Erythroblast (primary cell): ENCODE measurements at regions not wholly inside any gene's neighbourhood (a gene's known extent, or its start where the extent isn't known, plus 50 kb on each side); places are given as distances from the start of the nearest gene placed in this dataset.

Experiments
- DNase-seq, 2 experiments: peaks; one replicate each; lab custom pipeline; 2025; lab: John Stamatoyannopoulos, UW
- GATA1 ChIP-seq: IDR thresholded peaks from 2 replicates; pipeline ENCODE4 v1.6.1; 2011; ENCODE audit warnings: low read depth, mild to moderate bottlenecking, control low read depth, low read length, moderate library complexity
- POLR2A ChIP-seq: IDR thresholded peaks from 2 replicates; pipeline ENCODE4 v1.6.1; 2011; ENCODE audit warnings: mild to moderate bottlenecking, low read length

DNA sequence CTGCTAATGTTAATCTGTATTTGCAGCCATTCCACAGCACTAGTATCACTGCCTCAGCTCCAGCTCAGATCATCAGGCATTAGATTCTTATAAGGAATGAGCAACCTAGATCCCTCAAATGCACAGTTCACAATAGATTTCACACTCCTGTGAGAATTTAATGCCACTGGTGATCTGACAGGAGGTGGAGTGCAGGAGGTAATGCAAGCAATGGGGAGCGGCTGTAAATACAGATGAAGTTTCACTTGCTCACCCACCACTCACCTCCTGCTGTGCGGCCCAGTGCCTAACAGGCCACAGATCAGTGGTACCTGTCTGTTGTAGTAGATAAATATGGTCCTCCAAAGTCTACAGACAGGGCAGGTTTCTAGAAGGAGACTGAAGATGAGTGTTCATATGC, 97.7 kb upstream of the TMEFF2 start:
- no peak for DNase-seq
- no peak for TF ChIP-seq POLR2A
- no peak for TF ChIP-seq GATA1

DNA sequence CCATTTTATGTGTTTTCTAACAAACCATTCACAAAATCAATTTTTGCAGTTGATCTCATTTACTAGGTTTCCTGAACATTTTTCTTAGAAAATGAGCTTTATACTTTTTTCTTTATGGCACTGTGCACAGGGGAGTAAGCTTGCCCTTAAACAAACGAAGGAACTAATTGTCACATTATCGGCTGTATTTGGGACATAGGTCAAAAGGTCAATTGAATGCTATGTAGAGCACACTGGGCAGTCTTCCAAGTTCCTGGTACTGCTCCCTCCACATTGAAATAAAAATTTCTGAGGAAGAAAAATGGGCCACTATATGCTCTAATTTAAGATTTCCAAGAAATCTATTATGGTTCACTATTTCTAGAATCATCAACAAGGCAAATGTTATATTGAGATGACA, 93.6 kb upstream of the TMEFF2 start:
- no peak for TF ChIP-seq POLR2A
- TF ChIP-seq GATA1: no peak
- DNase-seq: no peak

DNA sequence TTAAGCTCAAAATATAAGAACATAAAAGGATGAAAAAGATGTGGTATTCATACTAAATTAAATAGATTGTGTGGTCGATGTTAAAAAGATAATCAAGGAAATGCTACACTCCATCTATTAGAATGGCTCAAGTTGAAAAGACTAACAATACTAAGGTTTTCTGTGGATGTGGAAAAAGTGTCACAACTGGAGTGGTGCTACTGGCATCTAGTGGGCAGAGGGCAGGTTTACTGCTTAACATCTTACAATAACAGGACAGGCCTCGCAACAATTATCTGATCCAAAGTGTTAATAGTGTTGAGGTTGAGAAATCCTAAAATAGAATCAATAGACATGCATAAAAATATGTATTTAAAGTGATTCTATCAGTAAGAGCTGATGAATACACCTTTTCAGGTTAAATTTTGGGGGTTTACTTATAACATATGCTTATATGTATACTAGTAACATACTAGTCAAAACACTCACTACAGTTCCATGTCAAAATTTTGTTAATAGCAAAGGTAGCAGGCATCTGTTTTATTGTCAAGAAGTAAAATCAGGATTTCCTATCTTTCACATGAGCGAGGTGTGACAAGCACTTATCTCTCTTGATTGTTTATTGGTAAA, 91.5 kb upstream of the TMEFF2 start:
- peak; percentile 9 to 32 for DNase-seq

DNA sequence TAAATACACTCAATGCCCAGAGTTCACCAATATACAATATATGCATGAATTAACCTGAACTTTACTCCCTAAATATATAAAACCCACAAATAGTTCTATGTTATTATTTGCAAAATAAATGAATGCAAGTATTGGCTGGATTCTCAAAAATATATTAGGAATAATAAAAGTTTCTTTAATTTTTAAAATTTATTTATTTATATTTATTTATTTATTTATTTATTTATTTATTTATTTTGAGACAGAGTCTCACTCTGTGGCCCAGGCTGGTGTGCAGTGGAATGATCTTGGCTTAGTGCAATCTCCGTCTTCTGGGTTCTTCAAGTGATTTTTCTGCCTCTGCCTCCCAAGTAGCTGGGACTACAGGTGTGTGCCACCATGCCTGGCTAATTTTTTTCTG, 88.7 kb upstream of the TMEFF2 start:
- TF ChIP-seq GATA1: no peak
- DNase-seq: no peak

More for the DNA sequence above, 91.5 kb upstream of the TMEFF2 start:
- TF ChIP-seq POLR2A: no peak
- no peak for TF ChIP-seq GATA1

DNA sequence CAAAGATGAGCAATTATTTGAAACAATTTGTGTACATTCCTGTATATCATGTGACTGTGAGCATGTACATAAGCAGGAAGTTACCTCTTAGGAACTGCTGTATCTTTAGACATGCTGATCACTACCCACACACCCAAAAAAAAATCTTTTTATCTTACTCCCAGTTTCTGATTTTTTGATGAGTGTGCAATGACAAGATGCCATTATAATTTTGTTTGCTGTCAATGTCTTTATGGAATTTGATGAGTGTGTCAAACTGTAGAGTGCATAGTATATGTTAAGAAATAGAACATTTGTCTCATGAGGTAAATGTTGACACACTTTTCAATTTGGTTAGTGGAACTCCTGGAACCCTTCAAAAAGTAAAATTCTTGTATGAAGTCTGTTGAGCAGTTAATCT, 84.0 kb upstream of the TMEFF2 start:
- DNase-seq: no peak
- TF ChIP-seq POLR2A (no peak), GATA1 (no peak)

GRCh38 chr2:192277494-192278109, 82.9 kb upstream of the TMEFF2 start:
- TF ChIP-seq POLR2A: no peak
- no peak for TF ChIP-seq GATA1
- DNase-seq: no peak

DNA sequence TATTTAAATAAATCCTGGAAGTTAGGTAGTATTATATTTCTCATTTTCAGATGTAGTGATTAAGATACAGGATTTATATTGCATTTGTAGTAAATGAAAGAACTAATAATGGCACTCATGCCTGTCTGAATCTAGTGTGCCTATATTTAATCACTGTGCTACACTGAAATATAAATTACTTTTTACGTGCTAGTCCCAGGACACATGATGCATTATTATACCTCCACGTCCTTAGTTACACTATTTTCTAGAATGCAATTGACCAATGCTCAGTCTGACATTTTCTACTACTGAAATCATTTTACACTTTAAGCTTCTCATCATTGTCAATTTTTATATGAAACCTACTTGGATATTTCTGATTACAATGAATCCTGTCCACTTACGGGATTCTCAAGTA, 80.9 kb upstream of the TMEFF2 start:
- TF ChIP-seq POLR2A: no peak
- TF ChIP-seq GATA1: no peak
- DNase-seq: no peak

- DNase-seq: no peak
- TF ChIP-seq POLR2A: no peak
- TF ChIP-seq GATA1: no peak
Observed at GRCh38 chr2:192267484-192267883, 72.8 kb upstream of the TMEFF2 start.

GRCh38 chr2:192265751-192266150, 71.0 kb upstream of the TMEFF2 start:
- no peak for DNase-seq
- TF ChIP-seq POLR2A (no peak), GATA1 (no peak)

GRCh38 chr2:192254444-192254843, 59.7 kb upstream of the TMEFF2 start:
- no peak for TF ChIP-seq GATA1
- no peak for DNase-seq

GRCh38 chr2:192253692-192254091, 59.0 kb upstream of the TMEFF2 start:
- no peak for TF ChIP-seq POLR2A
- no peak for TF ChIP-seq GATA1
- DNase-seq: no peak

DNA sequence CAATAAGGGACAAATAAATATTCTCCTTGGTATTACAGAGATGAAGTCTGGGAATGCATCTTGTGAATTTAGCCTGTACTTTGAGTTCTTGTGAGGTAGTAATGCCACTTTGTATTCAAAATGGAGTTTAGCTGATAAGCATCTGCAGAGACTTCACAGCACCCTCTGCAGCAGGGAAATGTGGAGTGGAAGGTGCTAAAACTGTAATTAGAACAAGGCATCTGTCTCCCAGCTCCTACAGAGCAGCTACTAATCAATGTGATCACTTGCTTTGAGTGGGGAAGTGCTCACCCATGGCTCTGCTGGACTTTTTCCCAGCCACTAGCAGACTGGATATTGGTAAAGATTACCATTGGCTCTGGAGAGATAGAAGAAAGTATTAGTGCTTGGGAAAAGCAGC, 56.2 kb upstream of the TMEFF2 start:
- DNase-seq: no peak
- TF ChIP-seq GATA1: no peak
- TF ChIP-seq POLR2A: no peak

DNA sequence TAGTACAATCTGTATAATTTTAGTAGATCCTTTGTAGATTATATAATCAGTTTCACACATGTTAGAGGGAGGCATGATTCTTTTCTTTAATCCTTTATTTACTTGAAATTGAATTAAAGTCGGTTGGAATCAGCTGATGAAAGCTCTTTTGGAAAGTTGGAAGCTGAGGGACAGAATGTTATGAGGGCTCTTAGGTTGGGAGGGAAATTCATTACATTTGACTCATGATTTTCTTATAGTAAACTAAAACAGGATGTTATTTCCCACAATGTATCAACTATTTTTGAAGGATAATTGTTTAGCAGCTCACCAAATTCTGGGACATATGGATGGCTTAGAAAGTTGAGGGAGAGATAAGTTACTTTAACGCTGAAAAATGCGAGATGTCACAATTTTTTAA, 52.7 kb upstream of the TMEFF2 start:
- TF ChIP-seq GATA1 (no peak), POLR2A (no peak)
- DNase-seq: no peak

- DNase-seq: no peak
- TF ChIP-seq POLR2A (no peak), GATA1 (no peak)
Observed at GRCh38 chr2:192246297-192246696, 51.6 kb upstream of the TMEFF2 start.

DNA sequence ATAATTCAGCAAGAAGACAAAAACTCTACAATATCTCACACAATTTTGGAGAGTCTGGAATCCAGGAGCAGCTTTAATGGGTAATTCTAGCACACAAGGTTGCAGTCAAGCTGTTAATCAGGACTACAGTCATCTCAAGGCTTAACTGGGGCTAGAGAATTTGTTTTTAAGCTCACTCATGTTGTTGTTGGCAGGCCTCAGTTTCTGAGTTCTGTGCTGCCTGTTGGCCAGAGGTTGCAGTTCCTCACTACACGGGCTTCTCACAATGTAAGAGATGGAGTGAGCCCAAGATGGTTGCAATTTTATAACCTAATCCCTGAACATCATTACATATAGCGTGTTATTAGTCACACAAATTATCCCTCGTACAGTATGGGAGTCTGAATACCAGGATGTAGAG, 50.6 kb upstream of the TMEFF2 start:
- TF ChIP-seq POLR2A (no peak), GATA1 (no peak)
- DNase-seq: no peak
